ENCODE measurements at regions not wholly inside any gene's neighbourhood (a gene's known extent, or its start where the extent isn't known, plus 50 kb on each side); places are given as distances from the start of the nearest gene placed in this dataset.
A peak's percentile ranks its signal among the peaks of the same experiment; 100 is the strongest.

GRCh38 chr3:184486614-184487013 lies 75.0 kb upstream of the EPHB3 start:
- TF ChIP-seq CTCF (IDR thresholded peaks at IDR 0.05; ENCODE audit: insufficient read depth in 1 of 2, low read depth in 1 of 2, low read length in 1 of 2, severe bottlenecking in 1 of 2, unreplicated experiment in 1 of 2) = no peak
- Histone ChIP-seq H3K4me3 (ENCODE audit: low read depth, low read length) (no peak overlapping the region), H3K36me3 (ENCODE audit: control insufficient read depth, insufficient read depth, low read length) (no peaks in the 10 kb centered on the region), H3K4me1 (peaks cover 31% of the 10 kb centered on the region), H3K27me3 (replicated peaks; ENCODE audit: control insufficient read depth, insufficient read depth, low read length) (no peaks in the 10 kb centered on the region), H3K9me3 (no peaks in the 10 kb centered on the region)
- CTCF ChIA-PET = no interaction called here
- POLR2A ChIA-PET = no interaction called here
- Mint-ChIP-seq H3K4me3 (ENCODE audit: unreplicated experiment) (no peak overlapping the region), H3K27ac (ENCODE audit: unreplicated experiment) (no peak overlapping the region), H3K4me1 (ENCODE audit: low read depth, unreplicated experiment) (peaks cover 21% of the 10 kb centered on the region), H3K27me3 (ENCODE audit: insufficient read depth, unreplicated experiment) (no peaks in the 10 kb centered on the region), H3K9me3 (ENCODE audit: unreplicated experiment) (no peaks in the 10 kb centered on the region), H3K36me3 (ENCODE audit: insufficient read depth, unreplicated experiment) (no peaks in the 10 kb centered on the region)
- intact Hi-C loops (cut with micrococcal nuclease; ENCODE audit: unreplicated experiment) = no loop called here
- BruUV-seq (replicated peaks) = no TSS peak
- no peak for DNase-seq

GRCh38 chr3:184488577-184488976 lies 73.0 kb upstream of the EPHB3 start:
- ChIA-PET CTCF (no interaction called here), POLR2A (no interaction called here)
- Histone ChIP-seq H3K27me3 (replicated peaks; ENCODE audit: control insufficient read depth, insufficient read depth, low read length) (no peaks in the 10 kb centered on the region), H3K4me1 (peaks cover 31% of the 10 kb centered on the region), H3K9me3 (no peaks in the 10 kb centered on the region), H3K36me3 (ENCODE audit: control insufficient read depth, insufficient read depth, low read length) (no peaks in the 10 kb centered on the region), H3K4me3 (ENCODE audit: low read depth, low read length) (no peak overlapping the region)
- intact Hi-C loops (cut with micrococcal nuclease; ENCODE audit: unreplicated experiment) = no loop called here
- H3K4me3 Mint-ChIP-seq (ENCODE audit: unreplicated experiment) = no peak overlapping the region
- H3K9me3 Mint-ChIP-seq (ENCODE audit: unreplicated experiment) = no peaks in the 10 kb centered on the region
- peak overlapping the region; percentile 49 for H3K27ac Mint-ChIP-seq (ENCODE audit: unreplicated experiment)
- no peaks in the 10 kb centered on the region for H3K27me3 Mint-ChIP-seq (ENCODE audit: insufficient read depth, unreplicated experiment)
- DNase-seq = no peak
- H3K4me1 Mint-ChIP-seq (ENCODE audit: low read depth, unreplicated experiment) = peaks cover 21% of the 10 kb centered on the region
- no peak for TF ChIP-seq CTCF (IDR thresholded peaks at IDR 0.05; ENCODE audit: insufficient read depth in 1 of 2, low read depth in 1 of 2, low read length in 1 of 2, severe bottlenecking in 1 of 2, unreplicated experiment in 1 of 2)
- peaks cover 2% of the 10 kb centered on the region for H3K36me3 Mint-ChIP-seq (ENCODE audit: insufficient read depth, unreplicated experiment)
- BruUV-seq (replicated peaks) = no TSS peak

GRCh38 chr3:184489268-184489841 lies 72.2 kb upstream of the EPHB3 start:
- DNase-seq = no peak
- no peak for TF ChIP-seq CTCF (IDR thresholded peaks at IDR 0.05; ENCODE audit: insufficient read depth in 1 of 2, low read depth in 1 of 2, low read length in 1 of 2, severe bottlenecking in 1 of 2, unreplicated experiment in 1 of 2)
- Mint-ChIP-seq H3K27me3 (ENCODE audit: insufficient read depth, unreplicated experiment) (no peaks in the 10 kb centered on the region), H3K27ac (ENCODE audit: unreplicated experiment) (no peak overlapping the region), H3K36me3 (ENCODE audit: insufficient read depth, unreplicated experiment) (peaks cover 5% of the 10 kb centered on the region), H3K4me3 (ENCODE audit: unreplicated experiment) (no peak overlapping the region), H3K9me3 (ENCODE audit: unreplicated experiment) (no peaks in the 10 kb centered on the region), H3K4me1 (ENCODE audit: low read depth, unreplicated experiment) (peaks cover 21% of the 10 kb centered on the region)
- ChIA-PET POLR2A (no interaction called here), CTCF (no interaction called here)
- Histone ChIP-seq H3K36me3 (ENCODE audit: control insufficient read depth, insufficient read depth, low read length) (no peaks in the 10 kb centered on the region), H3K4me1 (peaks cover 31% of the 10 kb centered on the region), H3K4me3 (ENCODE audit: low read depth, low read length) (no peak overlapping the region), H3K9me3 (no peaks in the 10 kb centered on the region), H3K27me3 (replicated peaks; ENCODE audit: control insufficient read depth, insufficient read depth, low read length) (no peaks in the 10 kb centered on the region)
- BruUV-seq (replicated peaks) = no TSS peak
- intact Hi-C loops (cut with micrococcal nuclease; ENCODE audit: unreplicated experiment) = no loop called here

All from Caco-2 (cell line).